Right kidney (tissue), 1 donor: ENCODE measurements at regions not wholly inside any gene's neighbourhood (a gene's known extent, or its start where the extent isn't known, plus 50 kb on each side); places are given as distances from the start of the nearest gene placed in this dataset.

Source experiments
- DNase-seq: peaks from one replicate; pipeline ENCODE4 v3.0.0-alpha.2; 2016

DNA sequence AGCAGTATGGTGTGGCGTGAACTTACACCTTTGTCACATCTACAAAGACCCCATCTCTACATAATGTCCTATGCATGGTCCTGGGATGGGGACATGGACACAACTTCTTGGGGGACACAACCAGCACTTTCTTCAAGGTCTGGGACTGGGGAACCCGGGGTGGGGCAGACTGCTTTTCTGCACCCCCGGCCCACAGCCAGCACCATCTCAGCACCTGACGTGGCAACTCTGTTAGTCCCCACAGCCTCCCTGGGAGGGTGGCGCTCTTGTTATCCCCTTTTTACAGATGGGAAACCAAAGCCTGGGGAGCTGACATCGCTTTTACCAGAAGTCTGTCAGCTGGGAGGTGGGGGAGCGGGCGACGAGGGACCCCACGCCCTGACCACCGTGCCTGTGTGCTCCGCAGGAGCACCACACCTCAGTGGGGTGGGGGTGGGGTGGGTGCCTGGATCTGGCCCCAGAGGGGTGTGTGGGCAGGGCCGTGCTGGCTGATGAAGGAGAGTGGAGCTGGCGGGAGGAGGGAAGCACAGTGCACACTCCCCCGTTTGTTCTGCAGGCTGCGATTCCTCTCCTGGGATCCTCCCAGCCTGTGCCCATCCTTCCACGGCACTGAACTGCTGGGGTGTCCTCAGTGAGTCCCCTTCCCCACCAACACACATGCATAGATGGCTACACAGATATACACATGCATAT, 115.4 kb upstream of the GSE1 start:
- no peak for DNase-seq

- no peak for DNase-seq
Observed at GRCh38 chr16:85498607-85499006, 114.5 kb upstream of the GSE1 start.

- DNase-seq, result no peak
Observed at GRCh38 chr16:85500220-85500619, 112.9 kb upstream of the GSE1 start.

DNA sequence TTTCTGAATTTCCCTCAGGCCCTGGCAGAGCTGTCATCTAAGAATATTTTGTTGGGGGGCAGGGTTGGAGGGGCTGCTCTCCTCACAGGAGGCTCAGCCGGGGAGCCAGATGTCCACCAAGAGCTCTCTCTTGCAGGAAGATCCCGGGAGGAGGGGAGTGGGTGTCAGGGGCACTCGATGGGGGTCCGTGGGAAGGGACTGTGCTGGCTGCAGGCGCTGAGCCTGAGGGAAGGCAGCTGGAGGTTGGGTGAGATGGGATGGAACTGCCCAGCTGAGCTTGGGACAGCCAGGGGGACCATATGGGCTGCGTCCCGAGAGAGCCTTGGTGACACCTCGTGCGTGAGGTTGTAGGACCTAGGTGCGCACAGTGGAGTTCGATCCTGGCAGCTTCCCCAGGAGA, 111.2 kb upstream of the GSE1 start:
- no peak for DNase-seq

GRCh38 chr16:85502357-85502756, 110.8 kb upstream of the GSE1 start:
- no peak for DNase-seq

GRCh38 chr16:85503679-85504231, 109.4 kb upstream of the GSE1 start:
- no peak for DNase-seq

GRCh38 chr16:85504242-85504641, 108.9 kb upstream of the GSE1 start:
- DNase-seq, result no peak

- no peak for DNase-seq
Observed at GRCh38 chr16:85505794-85506634, 107.1 kb upstream of the GSE1 start.

- DNase-seq, result no peak
Observed at GRCh38 chr16:85506635-85506911, 106.5 kb upstream of the GSE1 start.

DNA sequence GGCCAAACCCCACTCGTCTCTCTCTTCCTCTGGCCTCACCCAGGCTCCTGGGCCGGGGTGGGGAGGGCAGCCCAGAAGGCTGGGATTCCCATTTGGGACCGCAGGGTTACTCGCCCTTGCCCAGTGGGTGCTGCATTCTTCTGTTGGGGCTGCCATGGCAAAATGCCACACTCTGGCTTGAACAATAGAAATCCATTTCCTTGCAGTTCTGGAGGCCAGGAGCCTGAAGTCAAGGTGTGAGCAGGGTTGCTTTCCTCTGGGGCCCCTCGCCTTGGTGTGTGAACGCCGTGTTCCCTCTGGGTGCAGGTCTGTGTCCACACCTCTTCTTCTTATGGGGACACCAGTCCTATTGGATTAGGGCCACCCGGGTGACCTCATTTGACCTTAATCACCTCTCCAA, 105.8 kb upstream of the GSE1 start:
- DNase-seq, result no peak

DNA sequence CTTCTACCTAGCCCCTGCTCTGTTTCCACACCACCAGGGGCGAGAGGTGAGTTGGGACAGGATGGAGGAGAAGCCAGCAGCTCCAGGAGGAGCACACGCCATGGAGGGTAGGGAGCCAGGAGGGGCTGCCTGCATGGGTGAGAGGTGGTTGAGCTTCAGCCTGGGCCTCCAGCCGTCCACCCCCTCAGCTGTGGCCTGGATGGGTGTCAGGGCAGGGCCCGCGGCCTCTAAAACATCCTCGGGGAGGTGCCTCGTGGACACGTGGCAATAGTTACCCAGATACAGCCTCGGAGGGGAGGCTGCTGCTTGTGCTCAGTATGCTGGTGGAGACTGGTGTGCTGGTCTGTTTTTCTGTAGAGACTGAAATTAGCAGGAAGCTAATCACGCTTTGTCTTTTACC, 104.7 kb upstream of the GSE1 start:
- DNase-seq, result no peak

DNA sequence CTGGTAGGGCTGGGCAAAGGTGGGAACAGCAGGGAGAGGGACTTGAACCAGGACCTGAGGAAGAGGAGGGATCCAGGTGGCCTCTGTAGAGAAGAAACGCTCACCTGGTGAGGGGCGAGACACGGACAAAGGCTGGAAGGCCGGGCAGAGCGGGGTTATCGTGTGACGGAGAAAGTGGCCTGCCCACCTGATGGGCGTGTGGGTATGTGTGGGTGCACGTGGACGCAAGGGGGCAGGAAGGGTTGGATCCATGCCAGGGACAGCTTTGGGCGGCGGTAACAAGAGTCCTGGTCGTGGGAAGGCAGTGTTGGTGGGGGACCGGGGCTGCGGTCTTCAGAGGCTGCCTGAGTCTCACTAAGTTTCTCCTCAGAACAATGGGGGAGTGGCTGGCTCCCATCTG, 104.1 kb upstream of the GSE1 start:
- DNase-seq, result no peak

- DNase-seq, result no peak
Observed at GRCh38 chr16:85510041-85510659, 103.0 kb upstream of the GSE1 start.

DNA sequence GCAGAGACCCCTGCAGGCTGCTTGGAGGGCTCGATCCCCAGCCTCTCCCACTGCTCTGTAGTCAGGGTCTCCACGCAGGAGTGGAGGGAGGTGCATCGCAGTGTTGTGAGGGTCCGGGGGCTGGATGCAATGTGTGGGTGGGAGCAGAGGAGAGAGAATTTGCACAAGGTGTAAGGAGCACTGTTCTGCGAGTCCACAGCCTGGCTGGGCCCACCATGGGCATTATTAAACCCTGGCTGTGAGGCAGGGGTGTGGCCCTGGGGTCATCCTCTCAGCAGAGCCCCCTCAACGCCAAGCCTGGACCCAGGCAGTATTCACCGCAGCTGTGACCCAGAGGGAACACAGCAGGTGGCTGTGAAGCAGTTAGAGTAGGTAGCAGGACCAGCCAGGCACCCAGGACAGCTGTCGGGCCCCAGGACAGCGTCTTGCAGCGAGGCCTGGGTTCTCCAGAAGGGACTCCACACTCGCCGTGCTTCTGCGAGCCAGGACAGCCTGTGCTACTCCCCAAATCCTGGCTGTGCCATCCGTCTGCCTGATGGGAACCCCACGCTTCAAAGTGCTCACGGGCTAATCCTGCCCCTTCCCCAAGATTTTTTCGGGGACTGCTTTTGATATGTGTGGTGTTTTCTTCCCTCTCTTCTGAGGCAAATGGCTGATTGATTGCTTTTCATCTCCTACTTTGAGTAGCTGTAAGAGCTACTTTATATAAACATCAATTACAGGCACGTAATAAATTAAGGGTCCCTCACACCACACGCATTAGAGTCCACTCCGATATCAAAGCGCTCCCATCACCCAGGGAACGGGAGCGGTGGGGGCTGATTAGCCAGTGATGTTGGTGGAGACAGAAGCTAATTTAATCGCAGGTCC, 100.9 kb upstream of the GSE1 start:
- no peak for DNase-seq

- DNase-seq, result no peak
Observed at GRCh38 chr16:85512808-85513115, 100.4 kb upstream of the GSE1 start.

DNA sequence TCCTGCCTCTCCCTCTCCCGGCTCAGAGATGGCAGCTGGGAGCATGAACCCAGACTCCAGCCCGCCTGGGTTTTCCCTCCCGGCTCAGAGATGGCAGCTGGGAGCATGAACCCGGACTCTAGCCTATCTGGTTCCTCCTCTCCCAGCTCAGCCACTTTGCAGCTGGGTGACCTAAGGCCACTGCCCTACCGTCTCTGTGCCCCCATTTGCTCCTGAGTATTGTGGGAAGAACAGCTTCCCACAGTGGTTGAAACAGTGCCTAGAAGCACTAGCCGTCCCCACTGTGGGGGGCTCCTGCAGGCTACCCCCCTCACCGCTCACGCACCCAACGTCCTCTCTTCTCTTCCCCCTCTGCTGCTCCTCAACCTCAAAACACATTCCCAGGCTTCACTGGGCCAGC, 99.9 kb upstream of the GSE1 start:
- DNase-seq, result no peak

GRCh38 chr16:85513649-85514048, 99.5 kb upstream of the GSE1 start:
- DNase-seq, result no peak

GRCh38 chr16:85514295-85514597, 98.9 kb upstream of the GSE1 start:
- DNase-seq, result no peak

DNA sequence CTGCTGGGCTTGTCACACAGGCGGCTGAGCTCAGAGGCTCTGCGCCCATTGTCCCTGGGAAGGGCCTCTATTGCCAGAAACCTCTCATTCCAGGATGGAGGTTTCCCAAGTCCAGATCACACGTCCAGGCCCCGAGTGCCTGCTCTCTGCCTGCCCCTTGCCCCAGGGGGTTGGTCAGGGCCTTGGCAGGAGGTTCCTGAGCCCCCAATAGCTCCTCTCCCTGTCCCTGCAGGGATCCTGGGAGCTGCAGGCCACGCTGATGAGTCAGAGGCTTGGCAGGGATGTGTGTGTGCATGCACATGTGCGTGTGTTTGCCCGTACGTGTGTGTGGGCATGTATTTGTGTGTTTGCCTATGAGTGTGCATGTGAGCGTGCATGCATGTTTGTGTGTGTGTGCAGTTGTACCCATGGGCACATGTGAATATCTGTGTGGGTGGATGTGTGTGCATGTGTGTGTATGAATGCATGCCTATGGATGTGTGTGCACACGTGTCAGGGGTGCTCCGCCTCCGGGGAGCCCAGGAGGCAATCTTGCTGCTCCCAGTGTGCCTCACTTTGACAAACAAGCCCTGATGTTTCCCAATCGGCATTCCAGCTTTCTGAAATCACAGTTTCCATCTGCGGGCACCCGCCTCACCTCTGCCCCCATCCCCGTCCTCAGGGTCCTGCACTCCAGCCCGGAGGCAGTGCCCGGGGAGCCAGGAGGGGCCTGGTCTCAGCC, 98.4 kb upstream of the GSE1 start:
- no peak for DNase-seq

DNA sequence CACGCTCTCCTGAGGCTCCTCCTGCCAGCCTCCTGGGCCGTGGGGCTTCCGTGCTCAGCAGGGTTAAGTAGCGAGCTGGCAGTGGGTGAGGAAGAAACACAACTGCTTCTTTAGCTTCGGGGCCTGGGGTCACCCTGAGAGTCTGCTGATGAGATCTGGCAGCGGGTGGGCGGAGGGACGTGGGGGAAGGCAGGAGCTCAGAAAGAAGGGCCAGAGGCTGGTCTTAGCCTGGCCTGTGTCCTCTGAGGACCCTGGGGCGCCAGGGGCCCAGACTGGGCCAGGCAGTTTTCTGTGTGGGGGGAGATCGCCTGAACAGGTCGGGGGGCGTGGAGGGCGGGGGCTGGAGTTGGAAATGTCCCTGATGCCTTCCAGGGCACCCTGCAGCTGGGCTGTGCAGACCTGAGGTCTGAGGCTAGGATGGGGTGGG, 97.8 kb upstream of the GSE1 start:
- DNase-seq, result no peak

GRCh38 chr16:85515830-85516397, 97.2 kb upstream of the GSE1 start:
- DNase-seq, result no peak

DNA sequence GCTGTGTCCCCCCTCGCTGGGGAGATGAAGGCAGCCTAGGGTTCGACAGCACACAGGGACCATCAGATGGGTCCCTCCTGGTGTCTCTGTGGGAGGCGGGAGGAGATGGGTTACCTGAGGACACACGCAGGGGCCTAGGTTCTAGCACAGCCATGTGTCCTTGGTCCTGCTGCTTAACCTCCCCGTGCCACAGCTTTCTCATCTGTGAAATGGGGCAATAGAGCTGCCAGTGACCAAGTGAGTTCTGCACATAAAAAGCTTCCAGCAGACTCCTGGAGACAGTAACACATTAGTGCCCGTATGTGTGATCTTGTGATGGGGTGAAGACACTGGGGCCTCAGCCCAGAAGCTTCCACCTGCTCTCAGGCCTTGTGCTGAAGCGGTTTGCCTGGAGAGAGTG, 96.0 kb upstream of the GSE1 start:
- DNase-seq, result no peak
